Esophagus squamous epithelium (tissue), 4 donors: ENCODE measurements at regions not wholly inside any gene's neighbourhood (a gene's known extent, or its start where the extent isn't known, plus 50 kb on each side); places are given as distances from the start of the nearest gene placed in this dataset.

ENCODE experiments used
- CTCF ChIP-seq, 6 experiments: fragments of 450-650 bp in 4 of 6; fragments of 200-600 bp in 2 of 6; sonication (generic) in 2 of 6; IDR thresholded peaks; one replicate each; pipeline ENCODE4 v1.5.1; 2016 to 2019; ENCODE audit warnings: antibody characterized with exemption in 6 of 6, mild to moderate bottlenecking in 4 of 6, moderate library complexity in 4 of 6
- POLR2A ChIP-seq, 4 donors: fragments of 450-650 bp; IDR thresholded peaks; one replicate each; pipeline ENCODE4 v1.6.1; 2017; ENCODE audit warnings: antibody characterized with exemption in 4 of 4, mild to moderate bottlenecking in 4 of 4, moderate library complexity in 3 of 4

GRCh38 chr18:71865888-71866287 lies 678.3 kb downstream of the CBLN2 start:
- no peak for TF ChIP-seq CTCF (IDR thresholded peaks at IDR 0.05)
- no peak for TF ChIP-seq POLR2A (IDR thresholded peaks at IDR 0.05)
